HUES48 (cell line): ENCODE measurements at regions not wholly inside any gene's neighbourhood (a gene's known extent, or its start where the extent isn't known, plus 50 kb on each side); places are given as distances from the start of the nearest gene placed in this dataset.
"Not testable (repeated sequence)": the region's sequence is repeated elsewhere in the genome, so short reads cannot be mapped to it uniquely, and the experiment has no call there.

Experiments used
- H3K27ac ChIP-seq: one replicate; pipeline ENCODE4 v1.7.0; 2013; ENCODE audit warnings: low read depth, low read length, inconsistent platforms
- H3K27me3 ChIP-seq: 2 replicates; pipeline ENCODE4 v1.6.1; 2013; ENCODE audit warnings: mild to moderate bottlenecking, low read length; ENCODE audit not compliant: control insufficient read depth, insufficient read depth
- H3K36me3 ChIP-seq: 2 replicates; pipeline ENCODE4 v1.6.1; 2013; ENCODE audit warnings: low read length; ENCODE audit not compliant: control insufficient read depth, insufficient read depth
- H3K4me1 ChIP-seq: 2 replicates; pipeline ENCODE4 v1.6.1; 2013; ENCODE audit warnings: mild to moderate bottlenecking, low read length; ENCODE audit not compliant: control insufficient read depth, insufficient read depth
- H3K4me3 ChIP-seq: 2 replicates; pipeline ENCODE4 v1.5.1; 2013; ENCODE audit warnings: mild to moderate bottlenecking, low read depth, low read length
- H3K9ac ChIP-seq: 2 replicates; pipeline ENCODE4 v1.6.1; 2013; ENCODE audit warnings: mild to moderate bottlenecking, low read depth, low read length, moderate library complexity
- H3K9me3 ChIP-seq: 2 replicates; pipeline ENCODE4 v1.6.1; 2013; ENCODE audit warnings: low read length; ENCODE audit not compliant: control insufficient read depth, insufficient read depth

- H3K4me3 ChIP-seq, H3K36me3 ChIP-seq, H3K9me3 ChIP-seq, H3K27me3 ChIP-seq, H3K27ac ChIP-seq, H3K9ac ChIP-seq, H3K4me1 ChIP-seq: not testable (repeated sequence)
These were observed 556.7 kb upstream of the SPRY2 start for GRCh38 chr13:80897641-80898040.

- H3K9ac ChIP-seq, result no peak overlapping the region
These were observed 554.0 kb upstream of the SPRY2 start for GRCh38 chr13:80894917-80895316.

GRCh38 chr13:80889829-80890228 is 548.9 kb upstream of the SPRY2 start:
- H3K9me3 ChIP-seq, result no peaks in the 10 kb centered on the region
- no peak overlapping the region for H3K9ac ChIP-seq
- H3K27ac ChIP-seq, result no peak overlapping the region
- no peaks in the 10 kb centered on the region for H3K4me1 ChIP-seq
- no peak overlapping the region for H3K4me3 ChIP-seq
- no peaks in the 10 kb centered on the region for H3K27me3 ChIP-seq
- no peaks in the 10 kb centered on the region for H3K36me3 ChIP-seq

More at GRCh38 chr13:80894917-80895316, 554.0 kb upstream of the SPRY2 start:
- H3K27ac ChIP-seq, result no peak overlapping the region
- no peaks in the 10 kb centered on the region for H3K4me1 ChIP-seq
- H3K36me3 ChIP-seq, result no peaks in the 10 kb centered on the region
- no peaks in the 10 kb centered on the region for H3K9me3 ChIP-seq
- no peaks in the 10 kb centered on the region for H3K27me3 ChIP-seq
- H3K4me3 ChIP-seq, result no peak overlapping the region

- Histone ChIP-seq H3K9ac (no peak overlapping the region), H3K4me1 (no peaks in the 10 kb centered on the region), H3K27me3 (no peaks in the 10 kb centered on the region), H3K9me3 (no peaks in the 10 kb centered on the region), H3K4me3 (no peak overlapping the region), H3K27ac (no peak overlapping the region), H3K36me3 (no peaks in the 10 kb centered on the region)
These were observed 547.5 kb upstream of the SPRY2 start for GRCh38 chr13:80888390-80888789.

GRCh38 chr13:80884056-80884785 is 543.3 kb upstream of the SPRY2 start:
- Histone ChIP-seq H3K9ac (no peak overlapping the region), H3K27me3 (peaks cover 13% of the 10 kb centered on the region; the same call in 1 of the 2 replicates), H3K27ac (no peak overlapping the region), H3K4me3 (no peak overlapping the region), H3K36me3 (no peaks in the 10 kb centered on the region), H3K9me3 (no peaks in the 10 kb centered on the region), H3K4me1 (peaks cover 14% of the 10 kb centered on the region; the same call in 1 of the 2 replicates)

- no peak overlapping the region for H3K4me3 ChIP-seq
- peaks cover 13% of the 10 kb centered on the region; the same call in 1 of the 2 replicates for H3K27me3 ChIP-seq
These were observed 542.6 kb upstream of the SPRY2 start for GRCh38 chr13:80883545-80883944.

GRCh38 chr13:80881942-80882445 is 541.1 kb upstream of the SPRY2 start:
- H3K4me1 ChIP-seq, result peaks cover 22% of the 10 kb centered on the region
- H3K36me3 ChIP-seq, result no peaks in the 10 kb centered on the region
- H3K4me3 ChIP-seq, result no peak overlapping the region
- H3K27ac ChIP-seq, result no peak overlapping the region
- no peak overlapping the region for H3K9ac ChIP-seq
- H3K27me3 ChIP-seq, result peaks cover 13% of the 10 kb centered on the region; the same call in 1 of the 2 replicates
- H3K9me3 ChIP-seq, result no peaks in the 10 kb centered on the region

More at GRCh38 chr13:80883545-80883944, 542.6 kb upstream of the SPRY2 start:
- no peaks in the 10 kb centered on the region for H3K36me3 ChIP-seq
- H3K9ac ChIP-seq, result no peak overlapping the region
- H3K4me1 ChIP-seq, result peaks cover 14% of the 10 kb centered on the region; the same call in 1 of the 2 replicates
- H3K27ac ChIP-seq, result no peak overlapping the region
- no peaks in the 10 kb centered on the region for H3K9me3 ChIP-seq

GRCh38 chr13:80881495-80881894 is 540.6 kb upstream of the SPRY2 start:
- Histone ChIP-seq H3K27ac (no peak overlapping the region), H3K4me3 (no peak overlapping the region), H3K9me3 (no peaks in the 10 kb centered on the region), H3K4me1 (peaks cover 22% of the 10 kb centered on the region), H3K36me3 (no peaks in the 10 kb centered on the region), H3K27me3 (peaks cover 13% of the 10 kb centered on the region; the same call in 1 of the 2 replicates), H3K9ac (no peak overlapping the region)

- Histone ChIP-seq H3K9ac (no peak overlapping the region), H3K27me3 (peaks cover 13% of the 10 kb centered on the region; the same call in 1 of the 2 replicates), H3K36me3 (no peaks in the 10 kb centered on the region), H3K27ac (no peak overlapping the region), H3K4me1 (peaks cover 22% of the 10 kb centered on the region), H3K9me3 (no peaks in the 10 kb centered on the region), H3K4me3 (no peak overlapping the region)
These were observed 540.1 kb upstream of the SPRY2 start for GRCh38 chr13:80881034-80881433.

- Histone ChIP-seq H3K4me1 (peaks cover 22% of the 10 kb centered on the region), H3K4me3 (no peak overlapping the region), H3K27me3 (peaks cover 13% of the 10 kb centered on the region; the same call in 1 of the 2 replicates), H3K36me3 (no peaks in the 10 kb centered on the region), H3K27ac (no peak overlapping the region), H3K9me3 (no peaks in the 10 kb centered on the region), H3K9ac (no peak overlapping the region)
These were observed 537.0 kb upstream of the SPRY2 start for GRCh38 chr13:80877944-80878241.

GRCh38 chr13:80877209-80877943 is 536.5 kb upstream of the SPRY2 start:
- H3K27ac ChIP-seq, result no peak overlapping the region
- H3K9ac ChIP-seq, result no peak overlapping the region
- peaks cover 13% of the 10 kb centered on the region; the same call in 1 of the 2 replicates for H3K27me3 ChIP-seq
- H3K4me3 ChIP-seq, result no peak overlapping the region
- no peaks in the 10 kb centered on the region for H3K36me3 ChIP-seq
- peaks cover 20% of the 10 kb centered on the region for H3K4me1 ChIP-seq
- no peaks in the 10 kb centered on the region for H3K9me3 ChIP-seq
